Immature natural killer cell (primary cell): ENCODE measurements at regions not wholly inside any gene's neighbourhood (a gene's known extent, or its start where the extent isn't known, plus 50 kb on each side); places are given as distances from the start of the nearest gene placed in this dataset.

Experiments used
- DNase-seq, 3 donors: peaks; one replicate each; pipeline ENCODE4 v3.0.0; 2022; ENCODE audit warnings: mixed read lengths in 1 of 3
- H3K27ac Mint-ChIP-seq, 6 donors: one replicate each; pipeline ENCODE4 v1.8.0; 2020; ENCODE audit warnings: mixed read lengths in 6 of 6, mild to moderate bottlenecking in 5 of 6, inconsistent platforms in 4 of 6, moderate library complexity in 3 of 6
- H3K27me3 Mint-ChIP-seq, 3 donors: one replicate each; pipeline ENCODE4 v1.8.0; 2020 to 2021; ENCODE audit warnings: low read depth in 3 of 3, mild to moderate bottlenecking in 3 of 3, mixed read lengths in 3 of 3, moderate library complexity in 3 of 3, inconsistent platforms in 1 of 3
- H3K36me3 Mint-ChIP-seq, 3 donors: one replicate each; pipeline ENCODE4 v1.8.0; 2020; ENCODE audit warnings: mixed read lengths in 3 of 3, inconsistent platforms in 2 of 3, mild to moderate bottlenecking in 2 of 3
- H3K4me1 Mint-ChIP-seq, 2 donors: one replicate each; pipeline ENCODE4 v1.8.0; 2020; ENCODE audit warnings: inconsistent platforms in 2 of 2, mild to moderate bottlenecking in 2 of 2, mixed read lengths in 2 of 2, moderate library complexity in 1 of 2
- H3K4me3 Mint-ChIP-seq, 5 donors: one replicate each; pipeline ENCODE4 v1.8.0; 2020; ENCODE audit warnings: mild to moderate bottlenecking in 5 of 5, mixed read lengths in 5 of 5, inconsistent platforms in 3 of 5, moderate library complexity in 3 of 5
- H3K9me3 Mint-ChIP-seq, 6 donors: one replicate each; pipeline ENCODE4 v1.8.0; 2020; ENCODE audit warnings: mild to moderate bottlenecking in 6 of 6, mixed read lengths in 6 of 6, inconsistent platforms in 4 of 6, moderate library complexity in 3 of 6

GRCh38 chr12:123089140-123089539, 61.8 kb downstream of the PITPNM2 start:
- Mint-ChIP-seq H3K36me3 (no peaks in the 10 kb centered on the region), H3K4me3 (no peak overlapping the region), H3K27ac (no peak overlapping the region), H3K4me1 (peaks cover 14 to 19% of the 10 kb centered on the region in 2 donors), H3K9me3 (no peaks in the 10 kb centered on the region), H3K27me3 (peaks cover 1 to 4% (median 2%) of the 10 kb centered on the region in 3 donors)
- DNase-seq: no peak

- Mint-ChIP-seq H3K27me3 (peaks cover 2% of the 10 kb centered on the region in 3 donors), H3K27ac (peak overlapping the region in 1 of 6 donors; percentile 1), H3K4me3 (no peak overlapping the region), H3K9me3 (no peaks in the 10 kb centered on the region), H3K4me1 (peaks cover 13 to 19% of the 10 kb centered on the region in 2 donors), H3K36me3 (no peaks in the 10 kb centered on the region)
- DNase-seq: no peak
These were observed 65.0 kb downstream of the PITPNM2 start for GRCh38 chr12:123085730-123086487.

- Mint-ChIP-seq H3K4me3 (no peak overlapping the region), H3K36me3 (no peaks in the 10 kb centered on the region), H3K27ac (peak overlapping the region in 3 of 6 donors; percentile 4 to 51 (median 27)), H3K4me1 (peaks cover 13 to 18% of the 10 kb centered on the region in 2 donors), H3K9me3 (no peaks in the 10 kb centered on the region), H3K27me3 (peaks cover 2% of the 10 kb centered on the region in 3 donors)
- DNase-seq: no peak
These were observed 65.8 kb downstream of the PITPNM2 start for GRCh38 chr12:123085066-123085465.

GRCh38 chr12:123083661-123084571, 67.0 kb downstream of the PITPNM2 start:
- Mint-ChIP-seq H3K27me3 (peaks cover 0 to 4% (median 2%) of the 10 kb centered on the region in 3 donors), H3K4me1 (peaks cover 7% of the 10 kb centered on the region in 2 donors), H3K9me3 (no peaks in the 10 kb centered on the region), H3K4me3 (no peak overlapping the region), H3K36me3 (no peaks in the 10 kb centered on the region), H3K27ac (peak overlapping the region in 1 of 6 donors; percentile 40)
- no peak for DNase-seq

- H3K4me3 Mint-ChIP-seq: no peak overlapping the region
These were observed 70.3 kb downstream of the PITPNM2 start for GRCh38 chr12:123080634-123081033.

GRCh38 chr12:123078531-123079155, 72.2 kb downstream of the PITPNM2 start:
- no peak for DNase-seq
- H3K27me3 Mint-ChIP-seq: peaks cover 6 to 10% (median 7%) of the 10 kb centered on the region in 3 donors
- no peaks in the 10 kb centered on the region for H3K36me3 Mint-ChIP-seq
- H3K27ac Mint-ChIP-seq: peak overlapping the region in 3 of 6 donors; percentile 34 to 62 (median 40)
- H3K4me1 Mint-ChIP-seq: peaks cover 41 to 47% of the 10 kb centered on the region in 2 donors
- no peaks in the 10 kb centered on the region for H3K9me3 Mint-ChIP-seq
- H3K4me3 Mint-ChIP-seq: no peak overlapping the region

More at GRCh38 chr12:123080634-123081033, 70.3 kb downstream of the PITPNM2 start:
- Mint-ChIP-seq H3K9me3 (no peaks in the 10 kb centered on the region), H3K27me3 (peaks cover 5 to 6% (median 6%) of the 10 kb centered on the region in 3 donors), H3K27ac (peak overlapping the region in 1 of 6 donors; percentile 7), H3K4me1 (peaks cover 21 to 27% of the 10 kb centered on the region in 2 donors), H3K36me3 (no peaks in the 10 kb centered on the region)
- DNase-seq: no peak

- H3K4me1 Mint-ChIP-seq: peaks cover 46 to 52% of the 10 kb centered on the region in 2 donors
- no peak overlapping the region for H3K4me3 Mint-ChIP-seq
- DNase-seq: no peak
- no peaks in the 10 kb centered on the region for H3K36me3 Mint-ChIP-seq
- no peaks in the 10 kb centered on the region for H3K9me3 Mint-ChIP-seq
- H3K27me3 Mint-ChIP-seq: peaks cover 5 to 10% (median 7%) of the 10 kb centered on the region in 3 donors
- H3K27ac Mint-ChIP-seq: no peak overlapping the region
These were observed 72.8 kb downstream of the PITPNM2 start for GRCh38 chr12:123078120-123078465.

GRCh38 chr12:123077298-123078119, 73.4 kb downstream of the PITPNM2 start:
- Mint-ChIP-seq H3K27me3 (peaks cover 4 to 10% (median 7%) of the 10 kb centered on the region in 3 donors), H3K4me3 (peak overlapping the region in 4 of 5 donors; percentile 90 to 98 (median 93)), H3K4me1 (peaks cover 52 to 58% of the 10 kb centered on the region in 2 donors), H3K9me3 (no peaks in the 10 kb centered on the region), H3K27ac (peak overlapping the region; percentile 92 to 98 (median 95)), H3K36me3 (no peaks in the 10 kb centered on the region)
- DNase-seq: no peak

GRCh38 chr12:123076604-123077297, 74.1 kb downstream of the PITPNM2 start:
- peak overlapping the region; percentile 90 to 98 (median 94) for H3K4me3 Mint-ChIP-seq
- H3K4me1 Mint-ChIP-seq: peaks cover 60 to 66% of the 10 kb centered on the region in 2 donors
- peak; percentile 64 to 72 (median 67) for DNase-seq
- H3K27ac Mint-ChIP-seq: peak overlapping the region; percentile 92 to 98 (median 95)
- H3K36me3 Mint-ChIP-seq: no peaks in the 10 kb centered on the region
- H3K27me3 Mint-ChIP-seq: peaks cover 4 to 10% (median 7%) of the 10 kb centered on the region in 3 donors
- H3K9me3 Mint-ChIP-seq: no peaks in the 10 kb centered on the region

GRCh38 chr12:123075646-123076171, 75.2 kb downstream of the PITPNM2 start:
- Mint-ChIP-seq H3K9me3 (no peaks in the 10 kb centered on the region), H3K27me3 (peaks cover 4 to 10% (median 7%) of the 10 kb centered on the region in 3 donors), H3K36me3 (no peaks in the 10 kb centered on the region), H3K4me3 (peak overlapping the region; percentile 90 to 98 (median 94)), H3K27ac (peak overlapping the region; percentile 92 to 98 (median 95)), H3K4me1 (peaks cover 70 to 76% of the 10 kb centered on the region in 2 donors)
- peak; percentile 80 to 84 (median 81) for DNase-seq

- H3K27ac Mint-ChIP-seq: peak overlapping the region; percentile 92 to 98 (median 95)
- H3K4me3 Mint-ChIP-seq: peak overlapping the region; percentile 90 to 98 (median 94)
- H3K27me3 Mint-ChIP-seq: peaks cover 4 to 10% (median 7%) of the 10 kb centered on the region in 3 donors
- peaks cover 76 to 82% of the 10 kb centered on the region in 2 donors for H3K4me1 Mint-ChIP-seq
- H3K9me3 Mint-ChIP-seq: no peaks in the 10 kb centered on the region
- no peaks in the 10 kb centered on the region for H3K36me3 Mint-ChIP-seq
- DNase-seq: peak in 1 of 3 donors; percentile 26
These were observed 75.7 kb downstream of the PITPNM2 start for GRCh38 chr12:123075087-123075645.
